Activated CD8-positive, alpha-beta memory T cell treated with anti-CD3 and anti-CD28 coated beads for 4 hours (primary cell): ENCODE measurements at regions not wholly inside any gene's neighbourhood (a gene's known extent, or its start where the extent isn't known, plus 50 kb on each side); places are given as distances from the start of the nearest gene placed in this dataset.

Experiments
- DNase-seq, 2 donors: peaks; one replicate each; pipeline ENCODE4 v3.0.0-alpha.2; 2020; ENCODE audit warnings: low read depth in 2 of 2

GRCh38 chr20:40738976-40739375, 49.9 kb upstream of the MAFB start:
- DNase-seq: no peak

GRCh38 chr20:40739841-40740240, 50.8 kb upstream of the MAFB start:
- no peak for DNase-seq

GRCh38 chr20:40741507-40742106, 52.6 kb upstream of the MAFB start:
- peak in 1 of 2 donors; percentile 5 for DNase-seq

- DNase-seq: no peak
Measured at GRCh38 chr20:40743141-40743775, 54.2 kb upstream of the MAFB start.

GRCh38 chr20:40744072-40744817, 55.2 kb upstream of the MAFB start:
- DNase-seq: no peak

GRCh38 chr20:40744818-40745175, 55.8 kb upstream of the MAFB start:
- DNase-seq: no peak

GRCh38 chr20:40746251-40746650, 57.2 kb upstream of the MAFB start:
- DNase-seq: no peak

GRCh38 chr20:40748182-40748581, 59.1 kb upstream of the MAFB start:
- DNase-seq: no peak

GRCh38 chr20:40749985-40750506, 61.0 kb upstream of the MAFB start:
- no peak for DNase-seq

GRCh38 chr20:40750541-40751035, 61.6 kb upstream of the MAFB start:
- no peak for DNase-seq

- no peak for DNase-seq
Measured at GRCh38 chr20:40753472-40753871, 64.4 kb upstream of the MAFB start.

GRCh38 chr20:40754339-40754943, 65.4 kb upstream of the MAFB start:
- no peak for DNase-seq

GRCh38 chr20:40757087-40757486, 68.1 kb upstream of the MAFB start:
- no peak for DNase-seq

GRCh38 chr20:40758790-40759189, 69.8 kb upstream of the MAFB start:
- no peak for DNase-seq

GRCh38 chr20:40760399-40760798, 71.4 kb upstream of the MAFB start:
- no peak for DNase-seq

- no peak for DNase-seq
Measured at GRCh38 chr20:40763646-40764295, 74.7 kb upstream of the MAFB start.

- DNase-seq: no peak
Measured at GRCh38 chr20:40765814-40766480, 76.9 kb upstream of the MAFB start.

GRCh38 chr20:40766790-40767614, 78.0 kb upstream of the MAFB start:
- no peak for DNase-seq

- no peak for DNase-seq
Measured at GRCh38 chr20:40767615-40767924, 78.5 kb upstream of the MAFB start.

GRCh38 chr20:40768105-40768504, 79.1 kb upstream of the MAFB start:
- DNase-seq: no peak
